ENCODE measurements at regions not wholly inside any gene's neighbourhood (a gene's known extent, or its start where the extent isn't known, plus 50 kb on each side); places are given as distances from the start of the nearest gene placed in this dataset.

GRCh38 chr2:33660416-33661123 lies 61.5 kb upstream of the FAM98A start:
- H3K27me3 Mint-ChIP-seq (ENCODE audit: low read depth, unreplicated experiment): no peaks in the 10 kb centered on the region
- H3K9me3 Mint-ChIP-seq (ENCODE audit: unreplicated experiment): peaks cover 2% of the 10 kb centered on the region
- Histone ChIP-seq H3K79me2 (ENCODE audit: insufficient read depth, low read length) (no peaks in the 10 kb centered on the region), H3K27me3 (ENCODE audit: insufficient read depth, low read length) (no peaks in the 10 kb centered on the region), H3K4me3 (ENCODE audit: insufficient read depth, low read depth, low read length) (no peak overlapping the region), H3K4me1 (ENCODE audit: insufficient read depth, low read length) (no peaks in the 10 kb centered on the region), H3K4me2 (ENCODE audit: low read length) (no peak overlapping the region), H3K36me3 (ENCODE audit: insufficient read depth, low read length) (no peaks in the 10 kb centered on the region), H4K20me1 (ENCODE audit: insufficient read depth, low read length) (no peaks in the 10 kb centered on the region), H3K9me3 (ENCODE audit: insufficient read depth, low read depth, low read length) (no peaks in the 10 kb centered on the region), H2AFZ (ENCODE audit: low read depth, low read length) (no peak overlapping the region), H3K9ac (ENCODE audit: low read length) (no peak overlapping the region), H3K27ac (ENCODE audit: low read depth, low read length) (no peak overlapping the region)
- no peak overlapping the region for H3K27ac Mint-ChIP-seq (ENCODE audit: unreplicated experiment)
- H3K4me3 Mint-ChIP-seq (ENCODE audit: unreplicated experiment): no peak overlapping the region
- H3K36me3 Mint-ChIP-seq (ENCODE audit: low read depth, unreplicated experiment): no peaks in the 10 kb centered on the region
- FAIRE-seq (no peak), DNase-seq (ENCODE audit: low read depth) (no peak)
- TF ChIP-seq CTCF (IDR thresholded peaks at IDR 0.05; ENCODE audit: insufficient read depth, low read depth, low read length) (no peak), EZH2 (IDR thresholded peaks at IDR 0.05; ENCODE audit: insufficient read depth, low read length) (no peak)
- H3K4me1 Mint-ChIP-seq (ENCODE audit: low read depth, unreplicated experiment): no peaks in the 10 kb centered on the region

DNA sequence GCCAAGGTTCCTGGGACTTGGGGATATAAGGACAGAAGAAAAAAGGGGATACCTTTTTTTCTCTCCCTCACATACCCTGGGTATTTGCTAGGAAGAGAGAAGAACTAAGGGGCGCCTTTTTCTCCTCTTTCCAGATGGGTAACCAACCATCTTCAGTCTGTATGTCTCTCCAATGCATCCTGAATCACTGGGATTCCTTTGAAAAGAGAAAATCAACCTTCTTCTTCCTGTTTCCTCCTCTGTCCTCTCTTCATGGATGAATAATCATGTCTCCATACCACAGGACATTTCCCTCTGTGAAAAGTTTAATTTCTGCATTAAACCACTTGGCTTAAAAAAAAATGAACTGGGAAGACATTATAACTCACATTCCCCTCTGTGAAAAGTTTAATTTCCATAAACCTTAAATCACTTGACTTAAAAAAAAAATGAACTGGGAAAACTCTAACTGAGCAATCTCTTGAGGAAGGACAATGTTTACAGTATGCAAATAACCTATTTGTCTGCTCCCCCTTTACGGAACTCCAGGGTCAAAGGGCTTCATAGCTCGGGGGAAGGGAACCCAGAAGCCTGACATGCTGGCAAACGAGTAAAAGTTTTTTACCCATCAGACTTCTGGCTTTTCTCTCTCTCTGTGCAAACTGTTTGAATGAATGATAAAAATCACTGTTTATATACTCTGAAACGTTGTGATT lies 56.7 kb upstream of the FAM98A start:
- DNase-seq (ENCODE audit: low read depth): no peak

More for the DNA sequence above, 56.7 kb upstream of the FAM98A start:
- H3K79me2 ChIP-seq (ENCODE audit: insufficient read depth, low read length): no peaks in the 10 kb centered on the region
- Mint-ChIP-seq H3K27me3 (ENCODE audit: low read depth, unreplicated experiment) (no peaks in the 10 kb centered on the region), H3K4me3 (ENCODE audit: unreplicated experiment) (no peak overlapping the region), H3K27ac (ENCODE audit: unreplicated experiment) (no peak overlapping the region), H3K36me3 (ENCODE audit: low read depth, unreplicated experiment) (no peaks in the 10 kb centered on the region), H3K4me1 (ENCODE audit: low read depth, unreplicated experiment) (no peaks in the 10 kb centered on the region), H3K9me3 (ENCODE audit: unreplicated experiment) (peaks cover 7% of the 10 kb centered on the region)
- no peaks in the 10 kb centered on the region for H3K4me1 ChIP-seq (ENCODE audit: insufficient read depth, low read length)
- H3K27me3 ChIP-seq (ENCODE audit: insufficient read depth, low read length): no peaks in the 10 kb centered on the region
- no peak overlapping the region for H3K4me2 ChIP-seq (ENCODE audit: low read length)
- H3K9me3 ChIP-seq (ENCODE audit: insufficient read depth, low read depth, low read length): no peaks in the 10 kb centered on the region
- TF ChIP-seq CTCF (IDR thresholded peaks at IDR 0.05; ENCODE audit: insufficient read depth, low read depth, low read length): no peak
- TF ChIP-seq EZH2 (IDR thresholded peaks at IDR 0.05; ENCODE audit: insufficient read depth, low read length): no peak
- H2AFZ ChIP-seq (ENCODE audit: low read depth, low read length): no peak overlapping the region
- H3K4me3 ChIP-seq (ENCODE audit: insufficient read depth, low read depth, low read length): no peak overlapping the region
- no peak for FAIRE-seq
- no peaks in the 10 kb centered on the region for H4K20me1 ChIP-seq (ENCODE audit: insufficient read depth, low read length)
- no peak overlapping the region for H3K9ac ChIP-seq (ENCODE audit: low read length)
- no peak overlapping the region for H3K27ac ChIP-seq (ENCODE audit: low read depth, low read length)
- H3K36me3 ChIP-seq (ENCODE audit: insufficient read depth, low read length): no peaks in the 10 kb centered on the region
